ENCODE measurements at regions not wholly inside any gene's neighbourhood (a gene's known extent, or its start where the extent isn't known, plus 50 kb on each side); places are given as distances from the start of the nearest gene placed in this dataset.
A peak's percentile ranks its signal among the peaks of the same experiment; 100 is the strongest.

- no peak for TF ChIP-seq CTCF (IDR thresholded peaks at IDR 0.05)
- Histone ChIP-seq H3K36me3 (no peaks in the 10 kb centered on the region), H3K9me3 (peaks cover 0 to 4% of the 10 kb centered on the region in 2 donors), H3K27ac (no peak overlapping the region), H3K4me3 (no peak overlapping the region), H3K4me1 (no peaks in the 10 kb centered on the region), H3K27me3 (no peaks in the 10 kb centered on the region)
- no peak for DNase-seq (ENCODE audit: low spot score)
Observed at GRCh38 chr3:30277494-30277893, 328.9 kb upstream of the TGFBR2 start.

- no peak for TF ChIP-seq CTCF (IDR thresholded peaks at IDR 0.05)
- Histone ChIP-seq H3K4me3 (no peak overlapping the region), H3K27me3 (no peaks in the 10 kb centered on the region), H3K27ac (no peak overlapping the region), H3K4me1 (peaks cover 0 to 14% of the 10 kb centered on the region in 2 donors), H3K36me3 (no peaks in the 10 kb centered on the region), H3K9me3 (peaks cover 0 to 4% of the 10 kb centered on the region in 2 donors)
- no peak for DNase-seq (ENCODE audit: low spot score)
Observed at GRCh38 chr3:30281526-30281925, 324.9 kb upstream of the TGFBR2 start.

GRCh38 chr3:30282154-30282696 lies 324.2 kb upstream of the TGFBR2 start:
- Histone ChIP-seq H3K27ac (no peak overlapping the region), H3K9me3 (peaks cover 0 to 4% of the 10 kb centered on the region in 2 donors), H3K4me1 (peaks cover 0 to 21% of the 10 kb centered on the region in 2 donors), H3K36me3 (no peaks in the 10 kb centered on the region), H3K27me3 (no peaks in the 10 kb centered on the region), H3K4me3 (no peak overlapping the region)
- no peak for TF ChIP-seq CTCF (IDR thresholded peaks at IDR 0.05)
- DNase-seq (ENCODE audit: low spot score) = no peak

GRCh38 chr3:30285188-30286006 lies 321.0 kb upstream of the TGFBR2 start:
- Histone ChIP-seq H3K4me3 (no peak overlapping the region), H3K36me3 (no peaks in the 10 kb centered on the region), H3K9me3 (no peaks in the 10 kb centered on the region), H3K4me1 (peaks cover 0 to 30% of the 10 kb centered on the region in 2 donors), H3K27ac (peak overlapping the region; percentile 37 to 59), H3K27me3 (no peaks in the 10 kb centered on the region)
- TF ChIP-seq CTCF (IDR thresholded peaks at IDR 0.05) = no peak
- no peak for DNase-seq (ENCODE audit: low spot score)

- no peaks in the 10 kb centered on the region for H3K9me3 ChIP-seq
- H3K27ac ChIP-seq = peak overlapping the region; percentile 34 to 59
- no peak for TF ChIP-seq CTCF (IDR thresholded peaks at IDR 0.05)
- H3K4me1 ChIP-seq = peaks cover 0 to 30% of the 10 kb centered on the region in 2 donors
- H3K4me3 ChIP-seq = no peak overlapping the region
- peak; percentile 89 for DNase-seq (ENCODE audit: low spot score)
- no peaks in the 10 kb centered on the region for H3K36me3 ChIP-seq
- no peaks in the 10 kb centered on the region for H3K27me3 ChIP-seq
Observed at GRCh38 chr3:30286007-30286669, 320.3 kb upstream of the TGFBR2 start.
